ENCODE measurements at regions not wholly inside any gene's neighbourhood (a gene's known extent, or its start where the extent isn't known, plus 50 kb on each side); places are given as distances from the start of the nearest gene placed in this dataset.

- TF ChIP-seq ZNF143 (CRISPR knock-in tag; IDR thresholded peaks at IDR 0.05) = 0 out of 2 replicates have a peak, but pooled peaks have one; percentile 50
- peak; percentile 87 to 90 for TF ChIP-seq NRF1 (conservative IDR thresholded peaks at IDR 0.05 in 1 of 2, IDR thresholded peaks at IDR 0.05 in 1 of 2)
- peak; percentile 94 for TF ChIP-seq RFX1 (IDR thresholded peaks at IDR 0.05)
- no peak for TF ChIP-seq MED1 (CRISPR knock-in tag; IDR thresholded peaks at IDR 0.05; ENCODE audit: borderline replicate concordance)
- TF ChIP-seq FIP1L1 (IDR thresholded peaks at IDR 0.05; ENCODE audit: low read depth, low read length, poor library complexity, severe bottlenecking) = no peak
- TF ChIP-seq ZBTB33 (CRISPR knock-in tag; IDR thresholded peaks at IDR 0.05) = no peak
- peak in 1 of 3 experiments; percentile 29 for TF ChIP-seq YY1 (IDR thresholded peaks at IDR 0.05; ENCODE audit: borderline replicate concordance in 1 of 3, control insufficient read depth in 1 of 3, extremely low read depth in 1 of 3, insufficient read depth in 3 of 3, insufficient read length in 1 of 3, insufficient replicate concordance in 2 of 3, low read depth in 1 of 3, low read length in 2 of 3)
- no peak for TF ChIP-seq ZSCAN29 (IDR thresholded peaks at IDR 0.05)
- TF ChIP-seq NFIC (IDR thresholded peaks at IDR 0.05) = peak; percentile 83
- no peak for TF ChIP-seq ZBTB1 (CRISPR knock-in tag; IDR thresholded peaks at IDR 0.05; ENCODE audit: borderline replicate concordance, low read depth)
These were observed 65.8 kb upstream of the SLC22A11 start (continued) for GRCh38 chr11:64489831-64490441.

Data from K562 (cell line).